ENCODE measurements at regions not wholly inside any gene's neighbourhood (a gene's known extent, or its start where the extent isn't known, plus 50 kb on each side); places are given as distances from the start of the nearest gene placed in this dataset.

DNA sequence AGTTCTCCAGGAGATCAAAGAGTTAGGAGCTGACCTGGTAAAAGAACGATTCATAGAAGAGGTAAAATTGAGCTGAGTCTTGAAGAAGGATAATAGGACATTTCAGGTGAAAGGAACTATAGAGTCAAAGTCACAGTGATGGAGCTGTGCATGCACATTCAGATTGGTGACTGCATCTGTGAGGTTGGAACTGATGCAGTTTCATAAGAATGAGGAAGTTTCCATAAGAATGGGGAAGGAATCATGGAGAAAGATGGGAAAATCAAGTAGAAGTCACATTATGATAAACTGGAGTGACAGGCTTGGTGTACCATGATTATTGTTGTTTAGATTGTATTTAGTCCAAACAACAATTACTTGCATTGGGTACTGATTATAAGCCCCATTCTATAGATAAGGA, 232.2 kb downstream of the FAM76B start (continued):
- TF ChIP-seq GTF2I (CRISPR knock-in tag; conservative IDR thresholded peaks at IDR 0.05) = no peak
- no peak for TF ChIP-seq CBFB (CRISPR knock-in tag; IDR thresholded peaks at IDR 0.05; ENCODE audit: low read depth)
- no peak for TF ChIP-seq FOXK1 (CRISPR knock-in tag; IDR thresholded peaks at IDR 0.05)
- TF ChIP-seq NFYB (CRISPR knock-in tag; conservative IDR thresholded peaks at IDR 0.05; ENCODE audit: low read depth) = no peak

DNA sequence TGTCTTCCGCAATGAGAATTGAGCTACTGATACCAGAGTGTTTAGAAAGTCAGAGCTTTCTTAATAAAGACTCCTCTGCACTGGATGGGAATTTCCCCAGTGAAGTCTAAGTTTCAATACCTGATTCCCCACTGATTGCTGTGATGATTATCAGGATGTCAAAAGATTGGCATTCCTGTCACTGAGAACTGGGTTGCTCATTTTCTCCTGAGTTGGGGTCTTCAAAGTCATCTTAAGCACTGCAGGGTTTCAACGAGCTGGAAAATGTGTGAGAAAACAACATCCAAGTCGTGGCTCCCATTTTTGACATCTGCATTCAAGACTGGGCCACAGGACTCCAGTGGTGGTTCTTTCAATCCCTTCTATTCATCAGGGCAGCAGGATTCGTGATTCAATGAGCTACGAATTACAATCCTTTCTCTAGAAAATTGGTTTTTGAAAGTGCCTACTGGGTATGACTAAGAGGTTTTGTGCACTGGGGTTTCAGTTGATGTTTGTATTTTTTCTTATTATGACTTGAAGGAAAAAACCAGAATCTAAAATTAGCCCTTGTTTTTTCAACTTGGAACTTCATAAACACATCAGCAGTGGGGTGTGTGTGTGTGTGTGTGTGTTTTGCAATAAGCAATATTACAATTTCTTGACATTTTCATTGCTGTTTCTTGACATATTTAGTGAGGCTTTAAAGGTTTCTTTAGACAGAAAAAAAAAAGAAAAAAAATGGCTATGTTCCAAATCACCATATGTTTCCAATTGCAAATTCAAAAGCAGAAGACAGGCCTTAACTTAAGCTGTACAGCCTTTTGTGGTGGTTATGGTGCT, 233.0 kb downstream of the FAM76B start:
- no peaks in the 10 kb centered on the region for H3K36me3 Mint-ChIP-seq
- ATAC-seq (peak; percentile 43), DNase-seq (ENCODE audit: low spot score) (no peak)
- TF ChIP-seq JUN (CRISPR knock-in tag; IDR thresholded peaks at IDR 0.05) = no peak
- H3K27ac Mint-ChIP-seq = peak overlapping the region; percentile 21; the same call in 1 of the 2 replicates
- H3K9me3 Mint-ChIP-seq = no peaks in the 10 kb centered on the region
- ChIA-PET CTCF (interaction anchor here (1.0 to 2.1 kb wide), 4 partner anchors 11 to 405 kb away, joined by 3 to 10 read pairs (median 6); no protein-coding TSS in a partner anchor), POLR2A (no interaction called here)
- no peaks in the 10 kb centered on the region for H3K27me3 Mint-ChIP-seq (ENCODE audit: low read depth)
- H3K4me1 Mint-ChIP-seq = peaks cover 18% of the 10 kb centered on the region
- no peak overlapping the region for H3K4me3 Mint-ChIP-seq

DNA sequence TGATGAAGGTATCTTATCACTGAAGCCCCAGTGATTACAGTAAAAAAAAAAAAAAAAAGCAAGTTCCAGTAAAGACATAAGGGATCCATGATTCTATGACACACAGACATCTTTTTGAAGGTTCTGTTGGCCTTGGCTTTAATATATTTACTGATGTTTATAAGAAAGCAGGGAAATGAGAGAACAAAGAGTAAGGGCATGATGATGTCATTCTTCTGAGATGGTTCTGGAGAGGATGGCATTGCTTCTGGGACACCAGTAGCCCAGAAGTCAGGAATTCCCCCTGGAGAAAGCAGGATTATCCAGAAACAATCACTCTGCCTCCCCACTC, 233.6 kb downstream of the FAM76B start:
- no peak for DNase-seq (ENCODE audit: low spot score)
- peaks cover 3% of the 10 kb centered on the region for H3K9me3 Mint-ChIP-seq
- no peaks in the 10 kb centered on the region for H3K36me3 Mint-ChIP-seq
- no peaks in the 10 kb centered on the region for H3K27me3 Mint-ChIP-seq (ENCODE audit: low read depth)
- peaks cover 18% of the 10 kb centered on the region for H3K4me1 Mint-ChIP-seq
- H3K4me3 Mint-ChIP-seq = no peak overlapping the region
- H3K27ac Mint-ChIP-seq = no peak overlapping the region
- ChIA-PET CTCF (interaction anchor here (1.0 to 2.1 kb wide), 4 partner anchors 10 to 404 kb away, joined by 3 to 10 read pairs (median 6); no protein-coding TSS in a partner anchor), POLR2A (no interaction called here)
- ATAC-seq = no peak
- TF ChIP-seq ELF4 (CRISPR knock-in tag; IDR thresholded peaks at IDR 0.05; ENCODE audit: low read depth) (no peak), PRRX2 (CRISPR knock-in tag; IDR thresholded peaks at IDR 0.05) (no peak), FOXP1 (CRISPR knock-in tag; IDR thresholded peaks at IDR 0.05; ENCODE audit: borderline replicate concordance) (no peak), ZNF263 (CRISPR knock-in tag; IDR thresholded peaks at IDR 0.05; ENCODE audit: low read depth) (no peak), IRF2 (CRISPR knock-in tag; IDR thresholded peaks at IDR 0.05; ENCODE audit: borderline replicate concordance, low read depth) (no peak), GRHL2 (CRISPR knock-in tag; IDR thresholded peaks at IDR 0.05; ENCODE audit: insufficient replicate concordance, severe bottlenecking) (no peak), NR2C2 (CRISPR knock-in tag; IDR thresholded peaks at IDR 0.05) (no peak)
- TF ChIP-seq, protein P1, sequence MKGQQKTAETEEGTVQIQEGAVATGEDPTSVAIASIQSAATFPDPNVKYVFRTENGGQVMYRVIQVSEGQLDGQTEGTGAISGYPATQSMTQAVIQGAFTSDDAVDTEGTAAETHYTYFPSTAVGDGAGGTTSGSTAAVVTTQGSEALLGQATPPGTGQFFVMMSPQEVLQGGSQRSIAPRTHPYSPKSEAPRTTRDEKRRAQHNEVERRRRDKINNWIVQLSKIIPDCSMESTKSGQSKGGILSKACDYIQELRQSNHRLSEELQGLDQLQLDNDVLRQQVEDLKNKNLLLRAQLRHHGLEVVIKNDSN (CRISPR knock-in tag; IDR thresholded peaks at IDR 0.05) = no peak
- TF ChIP-seq, protein P2, sequence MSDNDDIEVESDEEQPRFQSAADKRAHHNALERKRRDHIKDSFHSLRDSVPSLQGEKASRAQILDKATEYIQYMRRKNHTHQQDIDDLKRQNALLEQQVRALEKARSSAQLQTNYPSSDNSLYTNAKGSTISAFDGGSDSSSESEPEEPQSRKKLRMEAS (CRISPR knock-in tag; IDR thresholded peaks at IDR 0.05) = no peak
- TF ChIP-seq, protein P3, sequence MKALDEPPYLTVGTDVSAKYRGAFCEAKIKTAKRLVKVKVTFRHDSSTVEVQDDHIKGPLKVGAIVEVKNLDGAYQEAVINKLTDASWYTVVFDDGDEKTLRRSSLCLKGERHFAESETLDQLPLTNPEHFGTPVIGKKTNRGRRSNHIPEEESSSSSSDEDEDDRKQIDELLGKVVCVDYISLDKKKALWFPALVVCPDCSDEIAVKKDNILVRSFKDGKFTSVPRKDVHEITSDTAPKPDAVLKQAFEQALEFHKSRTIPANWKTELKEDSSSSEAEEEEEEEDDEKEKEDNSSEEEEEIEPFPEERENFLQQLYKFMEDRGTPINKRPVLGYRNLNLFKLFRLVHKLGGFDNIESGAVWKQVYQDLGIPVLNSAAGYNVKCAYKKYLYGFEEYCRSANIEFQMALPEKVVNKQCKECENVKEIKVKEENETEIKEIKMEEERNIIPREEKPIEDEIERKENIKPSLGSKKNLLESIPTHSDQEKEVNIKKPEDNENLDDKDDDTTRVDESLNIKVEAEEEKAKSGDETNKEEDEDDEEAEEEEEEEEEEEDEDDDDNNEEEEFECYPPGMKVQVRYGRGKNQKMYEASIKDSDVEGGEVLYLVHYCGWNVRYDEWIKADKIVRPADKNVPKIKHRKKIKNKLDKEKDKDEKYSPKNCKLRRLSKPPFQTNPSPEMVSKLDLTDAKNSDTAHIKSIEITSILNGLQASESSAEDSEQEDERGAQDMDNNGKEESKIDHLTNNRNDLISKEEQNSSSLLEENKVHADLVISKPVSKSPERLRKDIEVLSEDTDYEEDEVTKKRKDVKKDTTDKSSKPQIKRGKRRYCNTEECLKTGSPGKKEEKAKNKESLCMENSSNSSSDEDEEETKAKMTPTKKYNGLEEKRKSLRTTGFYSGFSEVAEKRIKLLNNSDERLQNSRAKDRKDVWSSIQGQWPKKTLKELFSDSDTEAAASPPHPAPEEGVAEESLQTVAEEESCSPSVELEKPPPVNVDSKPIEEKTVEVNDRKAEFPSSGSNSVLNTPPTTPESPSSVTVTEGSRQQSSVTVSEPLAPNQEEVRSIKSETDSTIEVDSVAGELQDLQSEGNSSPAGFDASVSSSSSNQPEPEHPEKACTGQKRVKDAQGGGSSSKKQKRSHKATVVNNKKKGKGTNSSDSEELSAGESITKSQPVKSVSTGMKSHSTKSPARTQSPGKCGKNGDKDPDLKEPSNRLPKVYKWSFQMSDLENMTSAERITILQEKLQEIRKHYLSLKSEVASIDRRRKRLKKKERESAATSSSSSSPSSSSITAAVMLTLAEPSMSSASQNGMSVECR (CRISPR knock-in tag; IDR thresholded peaks at IDR 0.05; ENCODE audit: borderline replicate concordance) = no peak
- TF ChIP-seq, protein P4, sequence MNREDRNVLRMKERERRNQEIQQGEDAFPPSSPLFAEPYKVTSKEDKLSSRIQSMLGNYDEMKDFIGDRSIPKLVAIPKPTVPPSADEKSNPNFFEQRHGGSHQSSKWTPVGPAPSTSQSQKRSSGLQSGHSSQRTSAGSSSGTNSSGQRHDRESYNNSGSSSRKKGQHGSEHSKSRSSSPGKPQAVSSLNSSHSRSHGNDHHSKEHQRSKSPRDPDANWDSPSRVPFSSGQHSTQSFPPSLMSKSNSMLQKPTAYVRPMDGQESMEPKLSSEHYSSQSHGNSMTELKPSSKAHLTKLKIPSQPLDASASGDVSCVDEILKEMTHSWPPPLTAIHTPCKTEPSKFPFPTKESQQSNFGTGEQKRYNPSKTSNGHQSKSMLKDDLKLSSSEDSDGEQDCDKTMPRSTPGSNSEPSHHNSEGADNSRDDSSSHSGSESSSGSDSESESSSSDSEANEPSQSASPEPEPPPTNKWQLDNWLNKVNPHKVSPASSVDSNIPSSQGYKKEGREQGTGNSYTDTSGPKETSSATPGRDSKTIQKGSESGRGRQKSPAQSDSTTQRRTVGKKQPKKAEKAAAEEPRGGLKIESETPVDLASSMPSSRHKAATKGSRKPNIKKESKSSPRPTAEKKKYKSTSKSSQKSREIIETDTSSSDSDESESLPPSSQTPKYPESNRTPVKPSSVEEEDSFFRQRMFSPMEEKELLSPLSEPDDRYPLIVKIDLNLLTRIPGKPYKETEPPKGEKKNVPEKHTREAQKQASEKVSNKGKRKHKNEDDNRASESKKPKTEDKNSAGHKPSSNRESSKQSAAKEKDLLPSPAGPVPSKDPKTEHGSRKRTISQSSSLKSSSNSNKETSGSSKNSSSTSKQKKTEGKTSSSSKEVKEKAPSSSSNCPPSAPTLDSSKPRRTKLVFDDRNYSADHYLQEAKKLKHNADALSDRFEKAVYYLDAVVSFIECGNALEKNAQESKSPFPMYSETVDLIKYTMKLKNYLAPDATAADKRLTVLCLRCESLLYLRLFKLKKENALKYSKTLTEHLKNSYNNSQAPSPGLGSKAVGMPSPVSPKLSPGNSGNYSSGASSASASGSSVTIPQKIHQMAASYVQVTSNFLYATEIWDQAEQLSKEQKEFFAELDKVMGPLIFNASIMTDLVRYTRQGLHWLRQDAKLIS (CRISPR knock-in tag; IDR thresholded peaks at IDR 0.05; ENCODE audit: borderline replicate concordance) = no peak
- TF ChIP-seq, protein P5, sequence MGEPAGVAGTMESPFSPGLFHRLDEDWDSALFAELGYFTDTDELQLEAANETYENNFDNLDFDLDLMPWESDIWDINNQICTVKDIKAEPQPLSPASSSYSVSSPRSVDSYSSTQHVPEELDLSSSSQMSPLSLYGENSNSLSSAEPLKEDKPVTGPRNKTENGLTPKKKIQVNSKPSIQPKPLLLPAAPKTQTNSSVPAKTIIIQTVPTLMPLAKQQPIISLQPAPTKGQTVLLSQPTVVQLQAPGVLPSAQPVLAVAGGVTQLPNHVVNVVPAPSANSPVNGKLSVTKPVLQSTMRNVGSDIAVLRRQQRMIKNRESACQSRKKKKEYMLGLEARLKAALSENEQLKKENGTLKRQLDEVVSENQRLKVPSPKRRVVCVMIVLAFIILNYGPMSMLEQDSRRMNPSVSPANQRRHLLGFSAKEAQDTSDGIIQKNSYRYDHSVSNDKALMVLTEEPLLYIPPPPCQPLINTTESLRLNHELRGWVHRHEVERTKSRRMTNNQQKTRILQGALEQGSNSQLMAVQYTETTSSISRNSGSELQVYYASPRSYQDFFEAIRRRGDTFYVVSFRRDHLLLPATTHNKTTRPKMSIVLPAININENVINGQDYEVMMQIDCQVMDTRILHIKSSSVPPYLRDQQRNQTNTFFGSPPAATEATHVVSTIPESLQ (CRISPR knock-in tag; IDR thresholded peaks at IDR 0.05) = no peak
- TF ChIP-seq, protein P6, sequence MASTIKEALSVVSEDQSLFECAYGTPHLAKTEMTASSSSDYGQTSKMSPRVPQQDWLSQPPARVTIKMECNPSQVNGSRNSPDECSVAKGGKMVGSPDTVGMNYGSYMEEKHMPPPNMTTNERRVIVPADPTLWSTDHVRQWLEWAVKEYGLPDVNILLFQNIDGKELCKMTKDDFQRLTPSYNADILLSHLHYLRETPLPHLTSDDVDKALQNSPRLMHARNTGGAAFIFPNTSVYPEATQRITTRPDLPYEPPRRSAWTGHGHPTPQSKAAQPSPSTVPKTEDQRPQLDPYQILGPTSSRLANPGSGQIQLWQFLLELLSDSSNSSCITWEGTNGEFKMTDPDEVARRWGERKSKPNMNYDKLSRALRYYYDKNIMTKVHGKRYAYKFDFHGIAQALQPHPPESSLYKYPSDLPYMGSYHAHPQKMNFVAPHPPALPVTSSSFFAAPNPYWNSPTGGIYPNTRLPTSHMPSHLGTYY (CRISPR knock-in tag; IDR thresholded peaks at IDR 0.05) = no peak

Data from WTC11 (cell line).